ENCODE measurements at regions not wholly inside any gene's neighbourhood (a gene's known extent, or its start where the extent isn't known, plus 50 kb on each side); places are given as distances from the start of the nearest gene placed in this dataset.
"Not testable (repeated sequence)": the region's sequence is repeated elsewhere in the genome, so short reads cannot be mapped to it uniquely, and the experiment has no call there.

- H3K36me3 Mint-ChIP-seq (ENCODE audit: low read depth); H3K4me3 Mint-ChIP-seq; H3K27ac Mint-ChIP-seq; H3K4me1 Mint-ChIP-seq (ENCODE audit: low read depth); DNase-seq (ENCODE audit: low spot score): not testable (repeated sequence)
- Mint-ChIP-seq H3K27me3 (ENCODE audit: low read depth) (peaks cover 12% of the 10 kb centered on the region), H3K9me3 (peaks cover 18% of the 10 kb centered on the region)
These were observed 159.9 kb upstream of the ZNF648 start for GRCh38 chr1:182221367-182221766.

GRCh38 chr1:182217967-182218366, 156.5 kb upstream of the ZNF648 start:
- Mint-ChIP-seq H3K4me3 (no peak overlapping the region), H3K27ac (no peak overlapping the region), H3K27me3 (ENCODE audit: low read depth) (peaks cover 11% of the 10 kb centered on the region), H3K4me1 (ENCODE audit: low read depth) (no peaks in the 10 kb centered on the region), H3K36me3 (ENCODE audit: low read depth) (peaks cover 2% of the 10 kb centered on the region), H3K9me3 (peaks cover 18% of the 10 kb centered on the region)
- DNase-seq (ENCODE audit: low spot score): no peak

- Mint-ChIP-seq H3K27me3 (ENCODE audit: low read depth) (peaks cover 9% of the 10 kb centered on the region), H3K4me1 (ENCODE audit: low read depth) (no peaks in the 10 kb centered on the region), H3K36me3 (ENCODE audit: low read depth) (peaks cover under 1% of the 10 kb centered on the region), H3K9me3 (peaks cover 11% of the 10 kb centered on the region), H3K27ac (no peak overlapping the region), H3K4me3 (no peak overlapping the region)
- no peak for DNase-seq (ENCODE audit: low spot score)
These were observed 155.6 kb upstream of the ZNF648 start for GRCh38 chr1:182217071-182217470.

GRCh38 chr1:182215764-182216163, 154.3 kb upstream of the ZNF648 start:
- Mint-ChIP-seq H3K27me3 (ENCODE audit: low read depth) (peaks cover 5% of the 10 kb centered on the region), H3K9me3 (peaks cover 6% of the 10 kb centered on the region), H3K4me3 (no peak overlapping the region), H3K4me1 (ENCODE audit: low read depth) (no peaks in the 10 kb centered on the region), H3K36me3 (ENCODE audit: low read depth) (no peaks in the 10 kb centered on the region), H3K27ac (no peak overlapping the region)
- DNase-seq (ENCODE audit: low spot score): no peak

GRCh38 chr1:182213163-182213562, 151.7 kb upstream of the ZNF648 start:
- H3K27ac Mint-ChIP-seq: no peak overlapping the region
- no peaks in the 10 kb centered on the region for H3K9me3 Mint-ChIP-seq
- no peak overlapping the region for H3K4me3 Mint-ChIP-seq
- DNase-seq (ENCODE audit: low spot score): no peak
- H3K27me3 Mint-ChIP-seq (ENCODE audit: low read depth): peaks cover 7% of the 10 kb centered on the region
- no peaks in the 10 kb centered on the region for H3K36me3 Mint-ChIP-seq (ENCODE audit: low read depth)
- H3K4me1 Mint-ChIP-seq (ENCODE audit: low read depth): no peaks in the 10 kb centered on the region

- no peaks in the 10 kb centered on the region for H3K36me3 Mint-ChIP-seq (ENCODE audit: low read depth)
- H3K27me3 Mint-ChIP-seq (ENCODE audit: low read depth): peaks cover 5% of the 10 kb centered on the region
- H3K4me3 Mint-ChIP-seq: no peak overlapping the region
- DNase-seq (ENCODE audit: low spot score): no peak
- H3K4me1 Mint-ChIP-seq (ENCODE audit: low read depth): peaks cover 3% of the 10 kb centered on the region
- no peaks in the 10 kb centered on the region for H3K9me3 Mint-ChIP-seq
- no peak overlapping the region for H3K27ac Mint-ChIP-seq
These were observed 149.9 kb upstream of the ZNF648 start for GRCh38 chr1:182211386-182211785.

- Mint-ChIP-seq H3K27me3 (ENCODE audit: low read depth) (peaks cover 5% of the 10 kb centered on the region), H3K27ac (no peak overlapping the region), H3K36me3 (ENCODE audit: low read depth) (no peaks in the 10 kb centered on the region), H3K4me1 (ENCODE audit: low read depth) (peaks cover 3% of the 10 kb centered on the region), H3K9me3 (no peaks in the 10 kb centered on the region), H3K4me3 (no peak overlapping the region)
- no peak for DNase-seq (ENCODE audit: low spot score)
These were observed 148.9 kb upstream of the ZNF648 start for GRCh38 chr1:182210417-182210816.

- Mint-ChIP-seq H3K4me1 (ENCODE audit: low read depth) (peaks cover 3% of the 10 kb centered on the region), H3K27me3 (ENCODE audit: low read depth) (peaks cover 8% of the 10 kb centered on the region), H3K9me3 (no peaks in the 10 kb centered on the region), H3K4me3 (no peak overlapping the region), H3K27ac (no peak overlapping the region), H3K36me3 (ENCODE audit: low read depth) (no peaks in the 10 kb centered on the region)
- no peak for DNase-seq (ENCODE audit: low spot score)
These were observed 145.8 kb upstream of the ZNF648 start for GRCh38 chr1:182207300-182207699.

GRCh38 chr1:182206626-182207239, 145.2 kb upstream of the ZNF648 start:
- H3K9me3 Mint-ChIP-seq: no peaks in the 10 kb centered on the region
- H3K36me3 Mint-ChIP-seq (ENCODE audit: low read depth): no peaks in the 10 kb centered on the region
- H3K27ac Mint-ChIP-seq: no peak overlapping the region
- no peak overlapping the region for H3K4me3 Mint-ChIP-seq
- H3K4me1 Mint-ChIP-seq (ENCODE audit: low read depth): peaks cover 3% of the 10 kb centered on the region
- peaks cover 8% of the 10 kb centered on the region for H3K27me3 Mint-ChIP-seq (ENCODE audit: low read depth)
- no peak for DNase-seq (ENCODE audit: low spot score)

GRCh38 chr1:182205351-182206022, 144.0 kb upstream of the ZNF648 start:
- no peaks in the 10 kb centered on the region for H3K9me3 Mint-ChIP-seq
- H3K27ac Mint-ChIP-seq: no peak overlapping the region
- H3K4me3 Mint-ChIP-seq: no peak overlapping the region
- peaks cover 3% of the 10 kb centered on the region for H3K4me1 Mint-ChIP-seq (ENCODE audit: low read depth)
- peaks cover 8% of the 10 kb centered on the region for H3K27me3 Mint-ChIP-seq (ENCODE audit: low read depth)
- no peaks in the 10 kb centered on the region for H3K36me3 Mint-ChIP-seq (ENCODE audit: low read depth)
- no peak for DNase-seq (ENCODE audit: low spot score)

GRCh38 chr1:182203191-182203875, 141.8 kb upstream of the ZNF648 start:
- H3K4me1 Mint-ChIP-seq (ENCODE audit: low read depth): peaks cover 3% of the 10 kb centered on the region
- H3K27me3 Mint-ChIP-seq (ENCODE audit: low read depth): peaks cover 10% of the 10 kb centered on the region
- H3K27ac Mint-ChIP-seq: no peak overlapping the region
- H3K36me3 Mint-ChIP-seq (ENCODE audit: low read depth): no peaks in the 10 kb centered on the region
- no peaks in the 10 kb centered on the region for H3K9me3 Mint-ChIP-seq
- H3K4me3 Mint-ChIP-seq: no peak overlapping the region
- DNase-seq (ENCODE audit: low spot score): no peak

- not testable (repeated sequence) for H3K4me3 Mint-ChIP-seq; H3K27ac Mint-ChIP-seq; DNase-seq (ENCODE audit: low spot score); H3K36me3 Mint-ChIP-seq (ENCODE audit: low read depth); H3K4me1 Mint-ChIP-seq (ENCODE audit: low read depth); H3K9me3 Mint-ChIP-seq
- peaks cover 14% of the 10 kb centered on the region for H3K27me3 Mint-ChIP-seq (ENCODE audit: low read depth)
These were observed 140.0 kb upstream of the ZNF648 start for GRCh38 chr1:182201490-182201889.

- no peak overlapping the region for H3K27ac Mint-ChIP-seq
These were observed 138.7 kb upstream of the ZNF648 start for GRCh38 chr1:182200025-182200812.

More at GRCh38 chr1:182200025-182200812, 138.7 kb upstream of the ZNF648 start:
- Mint-ChIP-seq H3K4me3 (no peak overlapping the region), H3K4me1 (ENCODE audit: low read depth) (no peaks in the 10 kb centered on the region), H3K36me3 (ENCODE audit: low read depth) (no peaks in the 10 kb centered on the region), H3K27me3 (ENCODE audit: low read depth) (peaks cover 19% of the 10 kb centered on the region), H3K9me3 (no peaks in the 10 kb centered on the region)
- no peak for DNase-seq (ENCODE audit: low spot score)

Data from T-helper 2 cell treated with Interferon-gamma antibody and Interleukin-4, amounts not matched to agents 5 μg/mL and 100 μg/mL, for 36 hours (primary cell).